ENCODE measurements at regions not wholly inside any gene's neighbourhood (a gene's known extent, or its start where the extent isn't known, plus 50 kb on each side); places are given as distances from the start of the nearest gene placed in this dataset.

DNA sequence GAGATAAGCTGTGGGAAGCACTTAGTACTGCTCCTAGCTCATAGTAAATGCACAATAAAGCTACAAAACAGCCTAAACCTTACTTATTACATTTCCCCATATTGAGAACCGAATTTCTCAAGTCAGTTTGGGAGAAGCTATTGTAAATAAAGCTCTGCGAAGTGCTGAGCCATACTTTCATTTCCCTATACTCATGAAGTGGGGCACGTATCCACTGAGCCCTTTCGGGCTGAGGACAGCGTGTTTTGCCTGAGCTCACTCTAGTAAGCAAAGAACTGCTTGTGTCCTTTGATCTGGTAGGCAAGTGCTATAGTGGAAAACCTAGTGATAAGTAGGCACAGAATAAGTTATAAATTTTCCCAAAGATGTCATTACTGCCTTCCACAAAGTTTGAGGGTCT is 165.0 kb downstream of the RSL24D1 start:
- no TSS peak for BruUV-seq (replicated peaks)
- ATAC-seq (no peak), DNase-seq (ENCODE audit: low read depth, low spot score) (no peak)
- Histone ChIP-seq H3K9me2 (ENCODE audit: insufficient read depth) (no peaks in the 10 kb centered on the region), H3K27me3 (ENCODE audit: insufficient read depth, low read length) (no peaks in the 10 kb centered on the region), H3K9ac (ENCODE audit: low read length) (no peak overlapping the region), H2AFZ (ENCODE audit: low read depth, low read length, poor library complexity, severe bottlenecking) (no peak overlapping the region), H3K4me2 (ENCODE audit: low read length) (no peak overlapping the region), H3K4me3 (replicated peaks in 1 of 2; ENCODE audit: low read depth in 1 of 2, low read length in 2 of 2) (no peak overlapping the region), H4K20me1 (ENCODE audit: insufficient read depth) (no peaks in the 10 kb centered on the region), H3K36me3 (ENCODE audit: control insufficient read depth in 1 of 2, insufficient read depth in 2 of 2, low read length in 2 of 2) (no peaks in the 10 kb centered on the region), H3K9me3 (ENCODE audit: control insufficient read depth in 1 of 2, insufficient read depth in 1 of 2, low read depth in 1 of 2, low read length in 2 of 2) (no peaks in the 10 kb centered on the region), H3K4me1 (ENCODE audit: control insufficient read depth in 1 of 2, insufficient read depth in 2 of 2, low read length in 2 of 2) (no peaks in the 10 kb centered on the region), H3K27ac (ENCODE audit: low read depth, low read length) (no peak overlapping the region), H3K79me2 (ENCODE audit: insufficient read depth, low read length) (no peaks in the 10 kb centered on the region)
- CTCF ChIA-PET, result no interaction called here
- RAD21 ChIA-PET (ENCODE audit: low non-redundant PET in 1 of 2, low total read pairs in 2 of 2, uncharacterized antibody in 2 of 2, unreplicated experiment in 2 of 2), result no interaction called here
- POLR2A ChIA-PET, result no interaction called here
- TF ChIP-seq FOSL1 (IDR thresholded peaks at IDR 0.05; ENCODE audit: low read depth) (no peak), YY1 (IDR thresholded peaks at IDR 0.05; ENCODE audit: extremely low read depth, insufficient replicate concordance, low read depth, low read length) (no peak), SRF (IDR thresholded peaks at IDR 0.05; ENCODE audit: low read depth) (no peak), POLR2A (IDR thresholded peaks at IDR 0.05; ENCODE audit: borderline replicate concordance, extremely low read depth, insufficient read depth, insufficient read length) (no peak), EGR1 (IDR thresholded peaks at IDR 0.05; ENCODE audit: low read depth) (no peak), CBX3 (IDR thresholded peaks at IDR 0.05; ENCODE audit: low read depth) (no peak), ELF1 (IDR thresholded peaks at IDR 0.05; ENCODE audit: borderline replicate concordance, low read depth) (no peak), TCF7L2 (IDR thresholded peaks at IDR 0.05; ENCODE audit: borderline replicate concordance, extremely low read depth, insufficient read depth, insufficient read length) (no peak), ATF3 (IDR thresholded peaks at IDR 0.05) (no peak), ZBTB33 (IDR thresholded peaks at IDR 0.05; ENCODE audit: extremely low read depth, insufficient replicate concordance, low read length) (no peak)
- intact Hi-C loops (cut with micrococcal nuclease), result no loop called here

Data from HCT116 (cell line).